ENCODE measurements at regions not wholly inside any gene's neighbourhood (a gene's known extent, or its start where the extent isn't known, plus 50 kb on each side); places are given as distances from the start of the nearest gene placed in this dataset.

- Histone ChIP-seq H3K27ac (ENCODE audit: low read length) (no peak overlapping the region), H3K36me3 (replicated peaks; ENCODE audit: low read depth, low read length) (no peaks in the 10 kb centered on the region)
Observed at GRCh38 chr10:63964406-63964805, 443.2 kb downstream of the REEP3 start.

DNA sequence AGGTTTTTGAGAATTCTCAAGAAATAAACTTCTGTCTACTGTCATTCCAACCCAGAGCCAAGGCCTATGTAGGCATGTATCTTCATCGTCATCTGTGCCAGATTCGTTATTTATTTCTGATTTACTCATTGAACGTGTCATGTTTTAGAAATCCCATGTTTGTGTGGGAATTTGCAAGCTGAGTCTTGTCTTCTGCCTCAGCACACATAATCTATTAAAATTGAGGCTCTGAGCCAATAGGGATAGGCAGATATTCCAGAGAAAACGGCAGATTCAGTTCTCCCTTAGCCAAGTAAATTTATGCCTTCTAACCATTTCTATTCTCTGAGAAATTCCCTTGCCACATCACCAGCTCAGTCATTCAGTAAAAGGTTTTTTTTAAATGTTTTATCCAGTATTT, 444.6 kb downstream of the REEP3 start:
- Histone ChIP-seq H2AFZ (ENCODE audit: low read depth, low read length) (no peak overlapping the region), H4K20me1 (ENCODE audit: insufficient read depth, low read length) (no peaks in the 10 kb centered on the region)
- TF ChIP-seq EZH2phosphoT487 (IDR thresholded peaks at IDR 0.05; ENCODE audit: low read depth) (no peak), CTCF (IDR thresholded peaks at IDR 0.05; ENCODE audit: low read depth, low read length) (no peak)

More at GRCh38 chr10:63964406-63964805, 443.2 kb downstream of the REEP3 start:
- Histone ChIP-seq H3K9me3 (ENCODE audit: insufficient read depth, low read length) (no peaks in the 10 kb centered on the region), H3K27me3 (ENCODE audit: low read depth, low read length) (no peaks in the 10 kb centered on the region), H3K79me2 (ENCODE audit: low read length) (no peaks in the 10 kb centered on the region), H3K4me1 (ENCODE audit: low read length) (no peaks in the 10 kb centered on the region), H4K20me1 (ENCODE audit: insufficient read depth, low read length) (no peaks in the 10 kb centered on the region), H3K4me2 (ENCODE audit: low read length) (no peak overlapping the region), H3K9ac (ENCODE audit: low read length) (no peak overlapping the region), H3K4me3 (ENCODE audit: low read length) (no peak overlapping the region), H2AFZ (ENCODE audit: low read depth, low read length) (no peak overlapping the region)
- TF ChIP-seq CTCF (IDR thresholded peaks at IDR 0.05; ENCODE audit: low read depth, low read length) (no peak), EZH2phosphoT487 (IDR thresholded peaks at IDR 0.05; ENCODE audit: low read depth) (no peak)

GRCh38 chr10:63972949-63973827, 452.0 kb downstream of the REEP3 start:
- H3K36me3 ChIP-seq (replicated peaks; ENCODE audit: low read depth, low read length), result no peaks in the 10 kb centered on the region
- TF ChIP-seq CTCF (IDR thresholded peaks at IDR 0.05; ENCODE audit: low read depth, low read length), result no peak
- no peak for TF ChIP-seq EZH2phosphoT487 (IDR thresholded peaks at IDR 0.05; ENCODE audit: low read depth)
- H3K4me3 ChIP-seq (ENCODE audit: low read length), result no peak overlapping the region
- no peaks in the 10 kb centered on the region for H3K79me2 ChIP-seq (ENCODE audit: low read length)
- H3K27me3 ChIP-seq (ENCODE audit: low read depth, low read length), result no peaks in the 10 kb centered on the region
- H3K9ac ChIP-seq (ENCODE audit: low read length), result no peak overlapping the region
- H2AFZ ChIP-seq (ENCODE audit: low read depth, low read length), result no peak overlapping the region
- no peaks in the 10 kb centered on the region for H4K20me1 ChIP-seq (ENCODE audit: insufficient read depth, low read length)
- H3K4me1 ChIP-seq (ENCODE audit: low read length), result peaks cover 3% of the 10 kb centered on the region
- no peak overlapping the region for H3K4me2 ChIP-seq (ENCODE audit: low read length)
- no peaks in the 10 kb centered on the region for H3K9me3 ChIP-seq (ENCODE audit: insufficient read depth, low read length)
- no peak overlapping the region for H3K27ac ChIP-seq (ENCODE audit: low read length)

More for the DNA sequence above, 444.6 kb downstream of the REEP3 start:
- H3K9ac ChIP-seq (ENCODE audit: low read length), result no peak overlapping the region
- H3K9me3 ChIP-seq (ENCODE audit: insufficient read depth, low read length), result no peaks in the 10 kb centered on the region
- H3K27me3 ChIP-seq (ENCODE audit: low read depth, low read length), result no peaks in the 10 kb centered on the region
- H3K27ac ChIP-seq (ENCODE audit: low read length), result no peak overlapping the region
- no peaks in the 10 kb centered on the region for H3K36me3 ChIP-seq (replicated peaks; ENCODE audit: low read depth, low read length)
- no peak overlapping the region for H3K4me3 ChIP-seq (ENCODE audit: low read length)
- no peaks in the 10 kb centered on the region for H3K4me1 ChIP-seq (ENCODE audit: low read length)
- no peak overlapping the region for H3K4me2 ChIP-seq (ENCODE audit: low read length)
- H3K79me2 ChIP-seq (ENCODE audit: low read length), result no peaks in the 10 kb centered on the region

DNA sequence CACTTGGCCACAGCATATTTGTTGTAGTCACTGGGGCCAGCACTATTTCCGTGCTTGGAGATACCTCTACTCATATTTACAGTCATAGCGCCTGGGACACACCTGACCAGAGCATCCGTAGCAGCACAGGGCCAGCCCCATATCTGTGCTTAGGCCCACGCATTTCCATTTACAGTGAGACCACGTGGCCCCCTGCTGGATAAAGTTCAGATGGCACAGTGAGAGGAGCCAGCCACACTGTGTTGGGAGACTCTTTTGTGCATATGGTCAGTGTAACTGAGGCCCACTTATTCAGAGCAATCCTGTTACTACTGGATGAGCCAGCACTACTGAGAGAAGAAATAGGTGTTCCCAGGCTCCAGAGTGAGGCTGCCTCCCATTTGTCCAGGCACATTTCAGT, 455.3 kb downstream of the REEP3 start:
- H3K36me3 ChIP-seq (replicated peaks; ENCODE audit: low read depth, low read length), result no peaks in the 10 kb centered on the region
- no peaks in the 10 kb centered on the region for H3K27me3 ChIP-seq (ENCODE audit: low read depth, low read length)
- no peaks in the 10 kb centered on the region for H4K20me1 ChIP-seq (ENCODE audit: insufficient read depth, low read length)
- H3K27ac ChIP-seq (ENCODE audit: low read length), result no peak overlapping the region
- peak overlapping the region; percentile 69; the same call in 1 of the 2 replicates for H2AFZ ChIP-seq (ENCODE audit: low read depth, low read length)
- H3K4me2 ChIP-seq (ENCODE audit: low read length), result no peak overlapping the region
- H3K4me1 ChIP-seq (ENCODE audit: low read length), result peaks cover 18% of the 10 kb centered on the region
- H3K9ac ChIP-seq (ENCODE audit: low read length), result no peak overlapping the region
- H3K79me2 ChIP-seq (ENCODE audit: low read length), result no peaks in the 10 kb centered on the region
- no peaks in the 10 kb centered on the region for H3K9me3 ChIP-seq (ENCODE audit: insufficient read depth, low read length)
- no peak overlapping the region for H3K4me3 ChIP-seq (ENCODE audit: low read length)
- TF ChIP-seq CTCF (IDR thresholded peaks at IDR 0.05; ENCODE audit: low read depth, low read length) (peak; percentile 56), EZH2phosphoT487 (IDR thresholded peaks at IDR 0.05; ENCODE audit: low read depth) (no peak)
